ENCODE measurements at regions not wholly inside any gene's neighbourhood (a gene's known extent, or its start where the extent isn't known, plus 50 kb on each side); places are given as distances from the start of the nearest gene placed in this dataset.
"Not testable (repeated sequence)": the region's sequence is repeated elsewhere in the genome, so short reads cannot be mapped to it uniquely, and the experiment has no call there.

GRCh38 chr4:116639070-116639577 is 446.3 kb downstream of the TRAM1L1 start:
- no peak for FAIRE-seq
- DNase-seq (ENCODE audit: insufficient read length) = no peak
- no peak for TF ChIP-seq POLR2AphosphoS5 (IDR thresholded peaks at IDR 0.05; ENCODE audit: low read depth, low read length)

GRCh38 chr4:116638592-116638991 is 446.8 kb downstream of the TRAM1L1 start:
- TF ChIP-seq POLR2AphosphoS5 (IDR thresholded peaks at IDR 0.05; ENCODE audit: low read depth, low read length) (no peak), POLR2A (IDR thresholded peaks at IDR 0.05; ENCODE audit: low read depth, low read length) (no peak), TAF1 (IDR thresholded peaks at IDR 0.05; ENCODE audit: borderline replicate concordance, low read depth, low read length) (no peak)
- DNase-seq (ENCODE audit: insufficient read length) (no peak), FAIRE-seq (no peak)

DNA sequence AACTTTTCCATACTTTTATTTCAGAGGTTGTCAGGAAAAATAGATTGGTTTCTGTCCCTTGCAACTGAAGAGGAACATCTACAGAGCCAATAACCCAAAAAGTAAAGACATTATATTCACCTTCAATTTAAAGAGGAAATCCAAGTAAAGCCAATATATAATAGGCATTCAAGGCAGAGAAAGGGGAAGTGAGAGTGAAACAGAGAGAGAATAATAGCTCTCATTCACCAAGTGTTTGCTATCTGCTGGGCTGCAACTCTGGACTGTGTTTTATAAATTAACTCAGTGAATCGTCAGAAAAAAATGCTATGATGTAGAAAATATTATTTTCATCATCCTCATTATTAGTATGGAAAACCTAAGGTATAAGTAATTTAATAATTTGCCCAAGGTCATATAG is 448.5 kb downstream of the TRAM1L1 start:
- no peak for DNase-seq (ENCODE audit: insufficient read length)
- no peak for TF ChIP-seq POLR2AphosphoS5 (IDR thresholded peaks at IDR 0.05; ENCODE audit: low read depth, low read length)
- FAIRE-seq = no peak

DNA sequence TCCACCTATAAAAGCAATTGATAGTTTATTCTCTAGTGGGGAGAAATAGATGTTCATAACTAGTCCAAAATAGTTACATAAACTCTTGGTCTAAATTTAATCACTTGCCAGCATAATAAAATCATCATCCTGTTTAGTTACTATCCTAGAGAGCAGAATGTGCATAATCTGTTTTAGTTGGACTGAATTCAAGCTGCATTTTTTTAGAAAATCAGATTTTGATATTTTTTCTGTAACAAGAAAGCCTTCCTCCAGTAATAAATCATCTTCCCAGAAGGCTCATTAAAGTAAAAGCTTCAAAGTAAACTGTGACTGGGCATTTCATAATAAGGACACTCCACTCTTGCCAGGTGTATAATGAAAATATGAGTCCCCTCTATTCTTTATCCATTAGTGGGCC is 453.1 kb downstream of the TRAM1L1 start:
- FAIRE-seq (no peak), DNase-seq (ENCODE audit: insufficient read length) (no peak)
- TF ChIP-seq TAF1 (IDR thresholded peaks at IDR 0.05; ENCODE audit: borderline replicate concordance, low read depth, low read length) = no peak
- no peak for TF ChIP-seq POLR2A (IDR thresholded peaks at IDR 0.05; ENCODE audit: low read depth, low read length)
- no peak for TF ChIP-seq POLR2AphosphoS5 (IDR thresholded peaks at IDR 0.05; ENCODE audit: low read depth, low read length)

DNA sequence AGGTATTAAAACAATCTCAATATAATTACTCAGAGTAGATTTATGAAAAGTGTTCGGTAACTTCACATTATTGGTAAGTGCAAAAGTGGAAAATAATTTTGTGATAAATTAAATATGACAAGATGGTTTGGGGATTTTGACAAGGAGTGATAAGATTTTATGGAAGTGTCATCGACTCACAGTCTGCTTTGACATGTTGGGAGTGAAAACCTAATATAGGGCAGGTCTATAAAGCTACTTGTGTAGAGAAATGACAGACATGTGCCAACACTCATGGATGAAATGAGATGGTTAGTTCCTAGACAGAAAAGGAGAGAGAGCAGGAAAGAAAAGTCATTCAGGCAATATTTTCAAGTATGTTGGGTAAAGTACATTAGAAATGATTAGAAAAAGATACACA is 456.8 kb downstream of the TRAM1L1 start:
- FAIRE-seq = no peak
- no peak for DNase-seq (ENCODE audit: insufficient read length)
- TF ChIP-seq TAF1 (IDR thresholded peaks at IDR 0.05; ENCODE audit: borderline replicate concordance, low read depth, low read length) = no peak
- TF ChIP-seq POLR2A (IDR thresholded peaks at IDR 0.05; ENCODE audit: low read depth, low read length) = no peak
- TF ChIP-seq POLR2AphosphoS5 (IDR thresholded peaks at IDR 0.05; ENCODE audit: low read depth, low read length) = no peak

GRCh38 chr4:116627545-116627944 is 457.8 kb downstream of the TRAM1L1 start:
- DNase-seq (ENCODE audit: insufficient read length) (no peak), FAIRE-seq (no peak)
- TF ChIP-seq TAF1 (IDR thresholded peaks at IDR 0.05; ENCODE audit: borderline replicate concordance, low read depth, low read length) (no peak), POLR2A (IDR thresholded peaks at IDR 0.05; ENCODE audit: low read depth, low read length) (no peak), POLR2AphosphoS5 (IDR thresholded peaks at IDR 0.05; ENCODE audit: low read depth, low read length) (no peak)

- not testable (repeated sequence) for DNase-seq (ENCODE audit: insufficient read length); FAIRE-seq
Observed at GRCh38 chr4:116619508-116619907, 465.9 kb downstream of the TRAM1L1 start.

- TF ChIP-seq POLR2A (IDR thresholded peaks at IDR 0.05; ENCODE audit: low read depth, low read length) = no peak
- no peak for TF ChIP-seq POLR2AphosphoS5 (IDR thresholded peaks at IDR 0.05; ENCODE audit: low read depth, low read length)
- no peak for TF ChIP-seq TAF1 (IDR thresholded peaks at IDR 0.05; ENCODE audit: borderline replicate concordance, low read depth, low read length)
- DNase-seq (ENCODE audit: insufficient read length) (no peak), FAIRE-seq (no peak)
Observed at GRCh38 chr4:116618638-116619037, 466.7 kb downstream of the TRAM1L1 start.

GRCh38 chr4:116603096-116603495 is 482.3 kb downstream of the TRAM1L1 start:
- no peak for TF ChIP-seq POLR2AphosphoS5 (IDR thresholded peaks at IDR 0.05; ENCODE audit: low read depth, low read length)
- TF ChIP-seq POLR2A (IDR thresholded peaks at IDR 0.05; ENCODE audit: low read depth, low read length) = no peak
- TF ChIP-seq TAF1 (IDR thresholded peaks at IDR 0.05; ENCODE audit: borderline replicate concordance, low read depth, low read length) = no peak
- DNase-seq (ENCODE audit: insufficient read length) (no peak), FAIRE-seq (no peak)

DNA sequence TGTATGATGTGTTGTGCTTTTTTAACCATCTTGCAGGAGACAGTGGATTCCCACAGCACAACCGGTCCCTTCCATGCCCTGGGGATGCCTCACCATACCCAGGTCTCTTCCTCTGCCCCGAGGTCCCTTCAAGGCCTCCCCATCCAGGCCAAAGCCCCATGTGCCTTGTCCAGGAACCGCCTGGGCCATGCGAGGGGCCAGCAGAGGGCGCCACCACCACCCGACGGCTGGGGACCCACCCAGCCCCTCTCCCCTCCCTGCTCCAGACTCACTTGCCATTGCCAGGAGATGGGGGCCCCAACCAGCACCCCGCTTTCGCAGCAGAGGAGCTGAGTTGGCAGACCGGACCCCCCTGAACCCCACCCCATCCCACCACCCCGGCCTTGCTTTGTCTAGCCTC is 485.5 kb downstream of the TRAM1L1 start:
- no peak for TF ChIP-seq POLR2AphosphoS5 (IDR thresholded peaks at IDR 0.05; ENCODE audit: low read depth, low read length)
- no peak for TF ChIP-seq POLR2A (IDR thresholded peaks at IDR 0.05; ENCODE audit: low read depth, low read length)
- no peak for TF ChIP-seq TAF1 (IDR thresholded peaks at IDR 0.05; ENCODE audit: borderline replicate concordance, low read depth, low read length)
- no peak for DNase-seq (ENCODE audit: insufficient read length)
- no peak for FAIRE-seq

- no peak for FAIRE-seq
- TF ChIP-seq TAF1 (IDR thresholded peaks at IDR 0.05; ENCODE audit: borderline replicate concordance, low read depth, low read length) (no peak), POLR2AphosphoS5 (IDR thresholded peaks at IDR 0.05; ENCODE audit: low read depth, low read length) (no peak), POLR2A (IDR thresholded peaks at IDR 0.05; ENCODE audit: low read depth, low read length) (no peak)
- DNase-seq (ENCODE audit: insufficient read length) = no peak
Observed at GRCh38 chr4:116598980-116599789, 486.2 kb downstream of the TRAM1L1 start.

GRCh38 chr4:116598155-116598979 is 487.0 kb downstream of the TRAM1L1 start:
- no peak for FAIRE-seq
- no peak for TF ChIP-seq POLR2A (IDR thresholded peaks at IDR 0.05; ENCODE audit: low read depth, low read length)
- TF ChIP-seq TAF1 (IDR thresholded peaks at IDR 0.05; ENCODE audit: borderline replicate concordance, low read depth, low read length) = no peak
- no peak for TF ChIP-seq POLR2AphosphoS5 (IDR thresholded peaks at IDR 0.05; ENCODE audit: low read depth, low read length)
- no peak for DNase-seq (ENCODE audit: insufficient read length)
